ENCODE measurements at regions not wholly inside any gene's neighbourhood (a gene's known extent, or its start where the extent isn't known, plus 50 kb on each side); places are given as distances from the start of the nearest gene placed in this dataset.

DNA sequence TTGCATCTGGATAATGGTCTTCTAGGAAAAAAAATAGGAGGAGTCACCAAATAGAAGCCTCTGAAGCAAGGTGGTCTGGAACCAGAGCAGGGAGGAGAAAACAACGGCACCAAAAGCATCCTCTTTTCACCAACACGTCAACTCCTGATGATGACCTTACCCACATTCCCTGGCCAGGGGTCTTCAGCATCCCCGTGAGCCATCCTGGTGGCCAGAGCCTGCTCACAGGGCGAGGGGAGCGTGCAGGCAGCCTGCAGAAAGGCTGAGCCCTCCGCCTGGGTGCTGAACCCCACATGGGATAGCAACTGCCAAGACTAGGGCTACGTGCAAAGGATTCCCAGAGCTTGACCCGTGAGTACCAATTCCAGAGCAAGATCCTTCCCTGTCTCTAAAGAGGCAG is 191.0 kb downstream of the NDUFA10 start:
- Histone ChIP-seq H3K9me3 (replicated peaks; ENCODE audit: control insufficient read depth, insufficient read depth, low read length) (no peaks in the 10 kb centered on the region), H3K36me3 (ENCODE audit: control insufficient read depth in 2 of 2, extremely low read depth in 1 of 2, insufficient read depth in 2 of 2, low read length in 2 of 2) (no peaks in the 10 kb centered on the region), H3K4me3 (replicated peaks in 1 of 3; ENCODE audit: insufficient read depth in 1 of 3, low read depth in 1 of 3, low read length in 3 of 3) (no peak overlapping the region), H4K20me1 (replicated peaks; ENCODE audit: control insufficient read depth, extremely low read depth, insufficient read depth, low read length) (no peaks in the 10 kb centered on the region), H3K9me1 (replicated peaks; ENCODE audit: control insufficient read depth, extremely low read depth, insufficient read depth, low read length) (no peaks in the 10 kb centered on the region), H3K27ac (ENCODE audit: insufficient read depth, low read depth, low read length) (no peak overlapping the region), H3K9ac (replicated peaks; ENCODE audit: extremely low read depth, insufficient read depth, low read length) (no peak overlapping the region), H3K4me1 (ENCODE audit: control insufficient read depth, extremely low read depth, insufficient read depth, low read length) (peaks cover 12% of the 10 kb centered on the region), H3K79me2 (ENCODE audit: control insufficient read depth, insufficient read depth, low read length) (no peaks in the 10 kb centered on the region), H3K27me3 (ENCODE audit: control insufficient read depth in 2 of 2, insufficient read depth in 2 of 2, low read length in 2 of 2) (no peaks in the 10 kb centered on the region), H2AFZ (ENCODE audit: low read depth, low read length) (no peak overlapping the region), H3K4me2 (ENCODE audit: insufficient read depth, low read length) (no peak overlapping the region)
- FAIRE-seq (no peak), DNase-seq (ENCODE audit: low read depth, low spot score) (no peak)
- POLR2A ChIA-PET = no interaction called here
- no TSS peak for BruUV-seq (replicated peaks)
- dilution Hi-C loops (cut with MboI; ENCODE audit: extremely low pct_ligation_motif_present, low sequenced_read_pairs) = no loop called here
- TF ChIP-seq JUN (IDR thresholded peaks at IDR 0.05; ENCODE audit: borderline replicate concordance, insufficient read depth, insufficient read length, low read depth) (no peak), FOS (IDR thresholded peaks at IDR 0.05; ENCODE audit: borderline replicate concordance, insufficient read depth, low read length) (no peak), GATA2 (IDR thresholded peaks at IDR 0.05; ENCODE audit: insufficient read depth, insufficient read length, low read depth, low read length) (no peak), POLR2AphosphoS5 (IDR thresholded peaks at IDR 0.05; ENCODE audit: insufficient read depth, low read depth, low read length) (no peak), MAX (IDR thresholded peaks at IDR 0.05; ENCODE audit: insufficient read depth, insufficient read length) (no peak), MYC (IDR thresholded peaks at IDR 0.05; ENCODE audit: low read depth, low read length) (no peak), POLR2A (IDR thresholded peaks at IDR 0.05; ENCODE audit: low read depth, low read length) (no peak), CTCF (IDR thresholded peaks at IDR 0.05; ENCODE audit: extremely low read depth in 1 of 2, insufficient read depth in 1 of 2, low read depth in 1 of 2, low read length in 2 of 2) (no peak), EZH2 (IDR thresholded peaks at IDR 0.05; ENCODE audit: borderline replicate concordance, low read depth, low read length, severe bottlenecking) (no peak)
- CTCF ChIA-PET = no interaction called here
- intact Hi-C loops (cut with micrococcal nuclease) = no loop called here
